Ramos (cell line): ENCODE measurements at regions not wholly inside any gene's neighbourhood (a gene's known extent, or its start where the extent isn't known, plus 50 kb on each side); places are given as distances from the start of the nearest gene placed in this dataset.

Experiments
- in situ Hi-C: fragments of 300-500 bp; cut with MboI; formaldehyde crosslinking; loops from one replicate; pipeline ENCODE4 v1.14.3; 2022; ENCODE audit warnings: low sequenced_read_pairs; ENCODE audit not compliant: unreplicated experiment

DNA sequence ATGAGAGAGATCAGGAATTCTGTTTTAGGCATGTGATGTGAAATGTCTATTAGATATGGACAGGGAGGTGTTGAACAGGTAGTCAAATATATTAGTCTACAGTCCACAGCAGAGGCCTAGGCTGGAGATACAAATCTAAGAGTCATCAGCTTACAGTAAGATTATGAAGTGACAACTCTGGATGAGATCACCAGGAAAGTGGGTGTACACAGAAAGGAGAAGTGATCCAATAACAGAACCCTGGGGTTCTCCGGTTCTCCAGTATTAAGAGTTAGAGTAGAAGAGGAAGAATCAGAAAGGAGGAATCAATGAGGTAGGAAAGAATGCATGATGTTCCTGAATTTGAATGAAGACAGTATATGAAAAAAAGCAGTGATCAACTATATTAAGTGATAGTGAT is 362.3 kb downstream of the FIGN start:
- in situ Hi-C loops, result no loop called here

DNA sequence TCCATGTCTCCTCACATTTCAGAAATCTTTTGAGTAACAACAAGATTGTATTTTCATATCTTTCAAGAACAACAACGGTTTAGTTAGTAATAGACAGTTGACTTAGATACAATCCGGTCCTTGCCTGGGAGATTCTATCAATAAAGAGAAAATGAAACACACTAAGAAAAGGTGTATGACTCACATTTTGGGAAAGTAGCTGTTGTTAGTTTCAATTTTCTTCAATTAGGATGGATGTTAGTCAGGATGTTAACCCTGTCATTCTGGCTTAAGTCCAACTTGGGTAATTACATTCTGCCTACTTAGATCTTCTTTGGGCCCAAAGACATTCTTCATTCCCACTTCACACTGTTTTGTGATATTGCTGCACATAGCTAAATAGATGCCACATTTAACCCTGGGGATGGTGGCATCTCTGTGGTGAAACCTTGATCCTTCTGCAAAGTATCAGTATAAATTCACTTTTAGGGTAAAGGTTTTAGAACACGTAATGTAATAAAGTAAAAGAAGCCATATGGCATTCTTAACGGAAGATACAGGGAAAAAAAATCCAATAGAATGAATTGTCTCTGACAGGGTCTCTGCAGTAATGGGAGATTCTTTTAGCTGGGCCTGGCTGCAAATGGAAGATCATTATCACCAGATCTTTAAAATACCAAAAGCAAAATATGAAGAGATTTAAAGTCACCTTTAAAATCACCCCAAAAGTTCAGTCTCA is 365.5 kb downstream of the FIGN start:
- in situ Hi-C loops, result no loop called here

DNA sequence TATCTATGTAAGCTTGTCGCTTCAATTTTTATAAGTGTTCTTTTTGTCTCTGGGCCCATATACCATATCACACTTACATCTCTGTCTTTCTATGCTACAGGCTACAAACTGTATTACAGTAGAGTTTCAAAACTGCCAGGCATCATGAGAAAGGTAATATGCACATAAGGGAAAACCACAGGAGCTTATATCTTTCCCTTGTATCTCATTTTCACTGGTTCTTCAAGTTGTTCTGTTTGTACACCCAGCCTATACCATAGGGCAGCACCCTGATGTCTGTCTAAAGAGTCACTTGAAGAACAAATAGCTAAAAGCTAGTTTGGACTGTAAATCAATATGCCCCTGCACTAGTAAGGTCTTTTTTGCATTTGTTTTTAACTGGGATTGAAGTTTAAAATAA is 366.7 kb downstream of the FIGN start:
- in situ Hi-C loops, result no loop called here

DNA sequence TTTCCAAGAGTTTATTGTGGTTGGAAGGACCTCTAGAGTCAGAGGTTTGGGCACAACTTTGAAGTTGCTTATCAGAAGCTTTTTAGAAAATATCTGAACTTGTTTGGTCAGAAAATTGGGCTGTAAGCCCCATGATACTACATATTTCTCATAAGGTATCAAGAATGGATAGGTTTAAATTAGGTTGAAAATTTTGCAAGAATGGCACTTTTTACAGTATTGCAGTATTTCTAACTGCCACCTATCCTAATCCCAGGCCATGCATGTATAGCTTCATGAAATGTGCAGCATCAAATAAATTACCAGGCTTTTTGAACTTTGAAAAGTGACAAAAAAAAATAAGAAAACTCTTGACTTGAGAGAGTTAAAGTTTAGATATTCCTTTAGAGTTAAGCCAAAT is 367.2 kb downstream of the FIGN start:
- in situ Hi-C loops, result no loop called here

DNA sequence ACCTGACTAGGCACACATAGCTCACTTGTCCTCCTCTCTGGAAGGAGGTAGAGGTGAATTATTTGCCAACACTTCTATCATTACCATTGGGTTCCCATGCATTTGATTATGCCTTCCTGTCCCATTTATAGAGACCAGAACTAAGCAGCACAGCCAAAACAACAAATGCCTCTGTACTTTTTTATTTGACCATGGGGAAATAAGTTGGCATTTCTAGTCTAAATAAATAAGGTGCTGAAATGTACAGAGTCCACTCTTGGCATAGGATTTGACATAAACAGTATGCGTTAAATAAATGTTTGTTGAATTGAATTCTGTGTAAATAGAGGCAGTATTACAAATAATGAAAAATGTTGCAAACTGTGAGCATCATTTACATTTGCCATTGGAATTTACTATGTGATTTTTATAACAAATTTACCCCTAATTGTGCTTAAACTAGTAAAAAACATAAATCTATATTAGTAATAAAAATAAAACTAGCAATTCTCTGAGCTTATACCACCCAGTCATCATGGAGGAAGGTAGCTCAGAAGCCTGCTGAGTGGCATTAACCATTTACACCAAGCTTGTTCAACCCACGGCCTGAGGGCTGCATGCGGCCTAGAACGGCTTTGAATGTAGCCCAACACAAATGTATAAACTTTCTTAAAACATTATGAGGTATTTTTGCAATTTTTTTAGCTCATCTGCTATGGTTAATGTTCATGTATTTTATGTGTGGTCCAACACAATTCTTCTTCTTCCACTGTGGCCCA is 367.8 kb downstream of the FIGN start:
- in situ Hi-C loops, result no loop called here

DNA sequence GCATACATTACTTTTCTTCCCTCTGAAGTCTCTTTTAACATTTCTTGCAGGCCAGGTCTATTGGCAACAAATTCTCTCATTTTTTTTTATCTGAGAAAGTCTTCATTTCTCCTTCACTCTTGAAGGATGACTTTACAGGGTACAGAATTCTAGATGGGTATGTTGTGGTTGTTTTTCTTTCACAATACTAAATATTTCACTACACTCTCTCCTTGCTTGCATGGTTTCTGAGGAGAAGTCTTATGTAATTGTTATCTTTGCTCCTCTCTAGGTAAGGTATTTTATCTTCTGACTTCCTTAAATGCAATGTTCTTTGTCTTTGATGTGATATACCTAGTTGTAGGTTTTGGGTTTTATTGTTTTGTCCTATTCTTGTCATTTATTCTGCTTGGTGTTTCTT is 371.1 kb downstream of the FIGN start:
- in situ Hi-C loops, result no loop called here

DNA sequence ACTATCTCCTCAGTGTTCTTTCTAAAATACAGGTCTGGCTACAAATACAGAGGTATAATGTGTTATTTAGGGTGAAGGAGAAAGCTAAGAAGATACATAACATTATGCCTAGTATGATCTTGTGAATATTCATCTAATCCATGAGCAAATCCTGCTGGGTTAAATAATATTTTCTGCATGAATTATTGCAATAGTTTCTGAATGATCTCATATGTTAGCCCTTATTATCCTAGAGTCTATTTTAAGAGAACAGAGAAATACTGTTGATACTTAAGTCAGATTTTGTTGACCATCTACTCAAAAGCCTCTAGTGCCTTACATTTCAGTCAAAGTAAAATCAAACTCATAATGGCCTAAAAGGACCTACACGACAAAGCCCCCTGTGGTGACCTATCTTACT is 382.3 kb downstream of the FIGN start:
- in situ Hi-C loops, result no loop called here

DNA sequence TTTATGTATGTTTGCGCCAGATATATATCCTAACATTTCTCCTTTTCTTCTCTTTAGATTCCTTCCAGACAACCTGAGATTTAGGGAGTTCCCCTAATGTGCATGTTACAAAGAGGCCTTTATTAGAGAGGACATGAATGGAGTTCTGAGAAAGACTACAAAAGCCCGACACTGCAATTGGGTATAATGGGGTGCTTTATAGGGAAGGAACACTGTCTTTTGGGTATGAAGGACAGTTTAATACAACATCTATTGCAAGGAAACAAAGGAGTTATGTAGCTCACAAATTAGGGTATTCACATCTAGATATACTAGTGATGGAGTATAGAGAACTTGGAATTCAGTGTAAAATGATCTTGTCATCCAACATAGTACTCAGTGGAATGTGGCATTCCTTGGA is 383.8 kb downstream of the FIGN start:
- in situ Hi-C loops, result no loop called here

DNA sequence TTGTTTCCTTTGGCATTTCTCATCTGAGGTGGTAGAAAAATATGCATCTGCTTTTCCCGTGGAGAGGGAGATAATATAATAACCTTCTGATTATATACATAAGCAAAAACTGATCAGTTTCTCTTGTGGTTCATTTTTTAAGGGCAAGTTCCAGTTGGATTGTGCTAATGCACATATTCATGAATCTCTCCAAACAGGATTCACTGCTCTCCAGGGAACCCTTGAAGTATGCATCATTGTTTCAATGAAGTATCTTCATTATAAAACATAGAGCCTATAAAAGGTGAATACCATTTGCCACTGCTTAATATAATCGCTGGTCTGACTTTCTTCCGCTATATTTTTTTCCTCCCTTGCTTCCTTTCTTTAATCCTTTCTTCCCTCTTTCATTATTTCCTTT is 384.7 kb downstream of the FIGN start:
- in situ Hi-C loops, result no loop called here

DNA sequence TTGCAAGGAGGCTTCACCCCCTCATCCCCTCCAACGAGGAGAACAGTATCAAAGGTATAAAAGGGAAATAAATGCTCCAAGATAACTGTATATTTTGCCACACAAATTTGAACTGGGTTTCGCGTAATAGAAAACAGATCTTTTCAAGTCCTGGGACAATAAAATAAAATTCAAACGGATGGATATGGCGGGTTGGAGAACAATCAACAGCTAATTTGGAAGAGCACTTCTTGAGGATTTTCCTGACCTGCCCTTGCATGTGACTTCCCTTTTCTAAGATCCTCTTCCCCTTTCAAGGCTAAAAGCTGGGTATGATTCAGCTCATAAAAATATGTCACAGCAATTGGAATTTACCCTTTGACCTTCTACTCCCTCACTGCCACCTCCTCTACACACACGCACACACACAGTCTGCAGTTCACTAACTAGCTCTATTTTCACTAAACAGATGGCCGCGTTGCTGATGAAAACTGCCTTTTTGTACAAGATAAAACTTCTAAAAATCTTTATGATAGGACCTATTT is 386.9 kb downstream of the FIGN start:
- in situ Hi-C loops, result no loop called here

DNA sequence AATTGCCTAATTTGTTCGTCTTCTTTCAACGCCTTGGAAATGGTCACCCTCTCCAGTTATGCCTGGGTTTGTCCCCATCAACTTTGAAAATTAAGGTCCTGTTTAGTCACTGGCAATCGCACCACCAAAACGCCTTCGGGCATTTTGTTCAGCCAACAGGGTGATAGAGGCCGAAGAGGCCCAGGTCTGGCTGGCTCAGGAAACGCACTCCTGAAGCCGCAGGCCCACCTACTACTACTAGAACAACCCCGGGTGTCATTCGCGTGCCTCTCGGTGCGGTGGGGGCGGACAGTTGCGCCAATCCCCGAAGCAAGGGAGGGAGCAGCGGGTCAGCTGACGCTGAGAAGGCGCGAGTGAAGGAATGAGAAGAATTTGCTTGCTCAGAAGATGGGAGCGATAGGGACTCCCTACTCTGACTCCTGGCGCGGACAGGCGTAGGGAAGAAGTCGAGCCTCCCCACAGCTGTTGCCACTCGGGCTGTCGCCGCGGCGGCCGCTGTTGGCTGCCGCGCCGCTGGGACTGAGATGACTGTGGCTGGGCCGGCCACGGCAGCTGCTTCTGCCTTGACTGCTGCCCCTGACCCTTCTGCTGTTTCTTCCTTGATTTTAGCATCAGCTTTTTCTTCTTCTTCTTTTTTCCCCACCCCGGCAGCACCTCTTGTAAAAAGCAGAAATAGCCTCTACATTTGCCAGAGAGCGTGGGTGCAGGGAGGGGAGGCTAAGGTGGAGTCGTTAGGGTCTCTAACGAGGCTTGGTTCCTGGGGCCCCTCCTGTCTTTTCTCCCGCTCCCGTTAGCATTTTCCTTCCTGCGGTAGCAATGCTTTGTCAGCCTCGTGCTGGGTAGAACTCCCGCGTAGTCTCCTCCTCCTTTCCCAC is 387.6 kb downstream of the FIGN start:
- in situ Hi-C loops, result no loop called here

DNA sequence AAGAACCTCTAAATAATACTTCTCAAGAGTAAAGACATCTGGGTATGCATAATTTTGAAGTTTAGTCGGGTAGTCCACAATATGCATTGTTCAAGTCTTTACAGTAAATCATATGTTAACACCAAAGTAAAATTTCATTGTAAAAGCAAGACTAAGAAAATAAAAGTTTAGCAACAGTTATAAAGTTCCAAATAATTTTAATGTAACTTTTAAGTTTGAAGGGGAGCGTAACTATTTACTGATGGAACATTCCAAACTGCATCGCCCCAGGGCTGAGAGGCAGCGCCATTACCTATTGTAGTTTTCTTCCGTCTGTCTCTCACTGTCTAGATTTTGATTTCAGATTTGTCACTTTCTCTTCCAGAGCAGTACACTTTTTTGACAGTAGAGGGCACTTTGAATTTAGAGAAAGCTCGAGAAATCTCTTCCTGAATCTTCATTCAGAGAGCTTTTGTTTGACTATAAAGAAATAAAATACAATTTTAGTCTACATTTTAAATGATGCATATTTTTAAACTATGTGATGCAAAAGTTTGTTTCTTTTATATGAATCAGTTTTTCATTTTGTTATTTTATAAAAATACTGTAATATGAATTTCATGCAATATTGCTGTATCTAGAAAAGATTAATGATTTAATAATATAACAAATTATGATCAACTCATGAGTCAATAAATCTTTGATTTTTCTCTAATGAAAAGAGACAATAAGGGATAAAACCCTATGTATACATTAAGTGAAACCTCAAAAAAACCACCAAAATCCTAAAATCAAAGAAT is 389.8 kb downstream of the FIGN start:
- in situ Hi-C loops, result no loop called here

DNA sequence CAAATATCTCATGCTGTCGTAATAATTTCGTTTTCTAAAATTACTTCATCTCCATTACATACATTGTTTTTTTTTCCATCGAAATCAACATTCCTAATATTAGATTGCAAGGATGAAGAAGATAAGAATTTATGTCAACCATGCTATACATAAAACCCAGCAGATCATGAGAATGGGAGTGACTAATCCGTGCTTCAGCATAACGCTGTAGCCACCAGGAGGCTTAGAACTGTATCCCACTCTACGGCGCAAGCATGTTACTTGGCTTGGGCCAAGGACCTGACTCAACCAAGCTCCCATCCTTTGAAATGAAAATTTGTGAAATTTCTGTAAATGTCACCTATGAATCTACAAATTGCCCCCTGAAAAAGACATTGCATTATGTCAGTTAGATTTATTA is 392.5 kb downstream of the FIGN start:
- in situ Hi-C loops, result no loop called here

DNA sequence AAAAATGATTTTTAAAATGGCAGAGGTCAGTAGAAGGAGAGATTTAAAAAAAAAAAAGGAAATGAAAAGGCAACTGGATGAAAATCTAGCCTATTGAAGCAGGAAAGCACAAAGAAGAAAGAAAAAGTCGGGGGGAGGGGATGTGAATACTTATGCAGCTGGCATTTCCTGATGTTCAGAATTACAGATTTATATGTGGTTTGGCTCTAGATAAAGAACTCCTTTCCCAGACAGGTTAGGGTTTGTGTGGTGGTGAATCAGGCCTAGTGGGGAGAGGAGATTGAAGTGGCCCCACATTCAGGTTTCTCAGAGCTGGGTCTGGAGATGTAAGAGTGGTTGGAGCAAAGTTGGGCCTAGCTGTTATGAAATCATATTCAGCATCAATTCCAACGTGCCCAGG is 394.4 kb downstream of the FIGN start:
- in situ Hi-C loops, result no loop called here

DNA sequence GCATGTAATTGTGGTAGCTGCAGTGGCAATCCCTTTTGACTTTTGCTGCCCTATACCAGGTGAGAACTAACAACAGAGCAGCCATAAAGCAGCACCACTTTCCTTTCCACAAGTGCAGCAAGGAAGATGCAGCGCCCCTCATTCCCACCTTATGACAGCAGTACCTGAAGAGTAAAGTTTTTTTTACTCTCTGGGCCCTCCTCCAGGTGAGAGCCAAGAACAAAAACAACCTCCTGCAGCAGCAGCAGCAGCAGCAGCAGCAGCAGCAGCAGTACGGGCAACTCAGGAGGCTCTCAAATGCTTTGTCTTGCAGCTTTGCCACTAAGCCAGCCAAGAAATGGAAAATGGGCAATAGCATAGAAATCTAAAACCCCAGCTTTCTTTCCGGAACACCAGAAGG is 397.5 kb downstream of the FIGN start:
- in situ Hi-C loops, result no loop called here

DNA sequence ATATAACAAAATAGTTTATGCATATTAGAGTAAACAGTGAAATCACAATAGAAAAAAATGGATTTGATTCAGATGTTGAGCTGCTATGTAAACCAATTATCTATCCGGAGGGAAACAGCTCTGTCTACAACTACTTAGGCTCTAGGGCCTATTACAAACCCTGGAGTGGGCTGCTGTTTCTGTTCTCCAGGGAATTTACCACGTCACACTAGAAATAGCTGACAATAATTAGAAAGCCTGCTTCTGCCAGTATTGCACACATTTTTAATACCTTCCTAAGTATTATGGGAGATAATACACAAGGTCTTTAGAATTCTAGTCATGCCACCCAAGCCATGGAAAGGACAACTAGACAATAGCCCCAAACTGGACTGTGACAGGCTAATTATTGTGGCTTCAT is 411.1 kb downstream of the FIGN start:
- in situ Hi-C loops, result no loop called here

DNA sequence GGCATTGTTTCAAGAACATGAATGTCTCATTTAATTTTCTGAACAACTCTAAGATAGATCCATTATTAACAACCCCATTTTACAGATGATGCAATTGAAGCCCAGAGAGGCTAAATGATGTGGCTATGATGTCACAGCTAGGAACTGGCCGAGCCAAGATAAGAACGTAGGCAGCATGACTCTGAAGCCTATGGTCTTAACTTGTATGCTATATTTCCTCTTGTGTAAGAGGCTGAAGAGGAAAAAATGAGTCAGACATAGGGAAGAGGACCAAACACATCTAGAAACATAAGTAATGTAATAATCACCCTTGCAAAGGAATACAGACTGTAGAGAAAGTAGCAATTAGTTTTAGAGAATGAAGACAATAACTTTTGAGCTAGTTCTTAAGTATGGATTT is 416.8 kb downstream of the FIGN start:
- in situ Hi-C loops, result no loop called here

DNA sequence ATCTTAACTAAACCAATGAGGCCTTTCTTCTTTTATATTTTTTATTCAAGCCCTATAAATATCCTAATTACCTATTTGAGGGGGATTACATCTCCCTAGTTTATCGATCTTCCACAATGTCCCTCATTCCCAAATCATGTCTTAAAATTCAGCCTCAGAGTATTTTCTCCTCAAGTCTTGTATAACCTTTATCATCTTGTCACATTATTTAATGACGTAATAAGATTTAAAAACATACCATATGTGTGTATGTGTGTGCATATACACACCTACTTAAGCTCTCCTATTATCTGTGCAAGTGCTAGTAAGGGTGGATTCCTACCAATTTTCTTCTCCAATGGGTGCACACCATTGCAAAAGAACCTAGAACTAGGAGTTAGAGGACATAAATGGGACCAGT is 421.1 kb downstream of the FIGN start:
- in situ Hi-C loops, result no loop called here

DNA sequence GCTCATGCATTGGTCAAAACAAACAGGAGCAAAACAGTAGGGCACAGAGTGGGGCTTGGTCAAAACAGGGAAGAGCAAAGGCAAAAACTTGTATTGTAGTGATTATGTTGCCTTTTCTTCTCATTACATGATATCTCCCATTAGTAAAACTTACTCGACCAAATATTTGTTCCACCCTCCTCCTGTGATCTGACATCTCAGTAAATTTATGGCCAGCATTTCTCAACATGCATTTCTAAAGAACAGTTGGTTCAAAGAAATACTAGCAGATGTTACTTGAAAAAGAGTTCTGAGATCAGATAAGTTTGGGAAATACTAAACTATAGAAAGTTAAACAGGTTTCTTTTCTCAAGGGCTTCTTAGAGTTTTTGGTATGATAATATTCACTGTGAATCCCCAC is 423.1 kb downstream of the FIGN start:
- in situ Hi-C loops, result no loop called here

DNA sequence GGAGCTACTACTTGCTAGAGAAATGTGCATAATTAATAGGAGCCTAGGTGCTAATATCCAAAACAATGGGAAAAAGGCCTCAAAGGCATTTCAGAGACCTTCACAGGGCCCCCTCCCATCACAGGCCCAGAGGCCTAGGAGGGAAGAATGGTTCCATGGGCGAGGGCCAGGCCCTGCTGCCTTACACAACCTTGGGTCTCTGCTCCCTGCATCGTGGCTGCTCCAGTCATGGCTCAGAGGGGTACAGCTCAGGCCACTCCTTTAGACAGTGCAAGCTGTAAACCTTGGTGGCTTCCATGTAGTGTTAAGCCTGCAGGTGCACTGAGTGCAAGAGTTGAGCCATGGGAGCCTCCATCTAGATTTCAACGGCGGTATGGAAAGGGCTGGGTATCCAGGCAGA is 429.2 kb downstream of the FIGN start:
- in situ Hi-C loops, result no loop called here
